HCT116 (cell line): ENCODE measurements at regions not wholly inside any gene's neighbourhood (a gene's known extent, or its start where the extent isn't known, plus 50 kb on each side); places are given as distances from the start of the nearest gene placed in this dataset.

Experiments
- ATAC-seq: fragments of 200-7000 bp; cut with Tn5 transposase; 2 replicates; pipeline ENCODE4 v1.9.1; 2020; ENCODE audit warnings: mild to moderate bottlenecking, moderate library complexity
- BruUV-seq: library from RNA; stranded (reverse); fragments of 400-500 nt; replicated peaks from 2 replicates; lab custom pipeline; 2021; lab: Mats Ljungman, UMichigan
- CTCF ChIA-PET: fragments of 300-600 bp; sonication (Branson Sonifier 250); formaldehyde crosslinking; loops from one replicate; lab custom pipeline; 2021; ENCODE audit warnings: antibody characterized with exemption; lab: Charles Lee
- POLR2A ChIA-PET: fragments of 300-600, 350-600 bp; sonication (Branson Sonifier 250); formaldehyde crosslinking; loops from one replicate; lab custom pipeline; 2021; ENCODE audit warnings: antibody characterized with exemption; lab: Charles Lee
- RAD21 ChIA-PET, 2 experiments: fragments of 300-600 bp; sonication (Branson Sonifier 250); formaldehyde crosslinking; loops; one replicate each; lab custom pipeline; 2023; ENCODE audit warnings: low total read pairs in 2 of 2; ENCODE audit not compliant: uncharacterized antibody in 2 of 2, unreplicated experiment in 2 of 2, low non-redundant PET in 1 of 2; lab: Charles Lee
- DNase-seq: peaks from one replicate; pipeline ENCODE4 v3.0.0-alpha.2; 2010; ENCODE audit warnings: low read depth, low spot score
- H2AFZ ChIP-seq: fragments of 200-600 bp; shearing (Covaris generic), sonication (generic); 2 replicates; pipeline ENCODE4 v1.6.1; 2017; ENCODE audit warnings: low read depth, mixed run types, mixed read lengths, antibody characterized with exemption, low read length; ENCODE audit not compliant: poor library complexity, severe bottlenecking
- H3K27ac ChIP-seq: 2 replicates; pipeline ENCODE4 v1.5.1; 2012; ENCODE audit warnings: low read depth, low read length
- H3K27me3 ChIP-seq: fragments of 200-600 bp; sonication (generic); 2 replicates; pipeline ENCODE4 v1.6.1; 2016; ENCODE audit warnings: mixed run types, low read length, mixed read lengths; ENCODE audit not compliant: insufficient read depth
- H3K36me3 ChIP-seq, 2 experiments: fragments of 200-500 bp in 1 of 2; fragments of 200-600 bp in 1 of 2; sonication (Bioruptor generic) in 1 of 2; sonication (generic) in 1 of 2; 2 replicates each; pipeline versions ENCODE4 v1.5.1 to v1.6.1; 2014 to 2016; ENCODE audit warnings: low read length in 2 of 2, inconsistent platforms in 1 of 2, mixed read lengths in 1 of 2, mixed run types in 1 of 2; ENCODE audit not compliant: insufficient read depth in 2 of 2, control insufficient read depth in 1 of 2
- H3K4me1 ChIP-seq, 2 experiments: fragments of 200-600 bp in 1 of 2; sonication (generic) in 1 of 2; 2 replicates each; pipeline versions ENCODE4 v1.5.1 to v1.6.1; 2012 to 2017; ENCODE audit warnings: low read length in 2 of 2, inconsistent platforms in 1 of 2, mild to moderate bottlenecking in 1 of 2, mixed read lengths in 1 of 2, mixed run types in 1 of 2, moderate library complexity in 1 of 2; ENCODE audit not compliant: insufficient read depth in 2 of 2, control insufficient read depth in 1 of 2
- H3K4me2 ChIP-seq: fragments of 200-600 bp; sonication (generic); 2 replicates; pipeline ENCODE4 v1.6.1; 2017; ENCODE audit warnings: mixed run types, low read length, mixed read lengths
- H3K4me3 ChIP-seq, 2 experiments: fragments of 200-600 bp in 1 of 2; sonication (generic) in 1 of 2; replicated peaks in 1 of 2; 2 replicates each; pipeline ENCODE4 v1.5.1; 2011 to 2016; ENCODE audit warnings: low read length in 2 of 2, control low read depth in 1 of 2, low read depth in 1 of 2, mild to moderate bottlenecking in 1 of 2, mixed read lengths in 1 of 2, mixed run types in 1 of 2
- H3K79me2 ChIP-seq: fragments of 200-600 bp; sonication (generic); 2 replicates; pipeline ENCODE4 v1.6.1; 2017; ENCODE audit warnings: mild to moderate bottlenecking, mixed run types, low read length, moderate library complexity, mixed read lengths; ENCODE audit not compliant: insufficient read depth
- H3K9ac ChIP-seq: fragments of 200-600 bp; sonication (generic); 2 replicates; pipeline ENCODE4 v1.6.1; 2016; ENCODE audit warnings: low read length, mixed read lengths
- H3K9me2 ChIP-seq: fragments of 200-600 bp; sonication (generic), shearing (Covaris generic); 2 replicates; pipeline ENCODE4 v1.6.1; 2017; ENCODE audit warnings: mixed run types, mild to moderate bottlenecking, moderate library complexity; ENCODE audit not compliant: insufficient read depth
- H3K9me3 ChIP-seq, 2 experiments: fragments of 200-500 bp in 1 of 2; fragments of 200-600 bp in 1 of 2; sonication (Bioruptor generic) in 1 of 2; sonication (generic) in 1 of 2; 2 replicates each; pipeline ENCODE4 v1.6.1; 2014 to 2017; ENCODE audit warnings: low read length in 2 of 2, mixed read lengths in 2 of 2, inconsistent platforms in 1 of 2, low read depth in 1 of 2, mild to moderate bottlenecking in 1 of 2, mixed run types in 1 of 2, moderate library complexity in 1 of 2; ENCODE audit not compliant: control insufficient read depth in 1 of 2, insufficient read depth in 1 of 2
- H4K20me1 ChIP-seq: fragments of 200-600 bp; sonication (generic), shearing (Covaris generic); 2 replicates; pipeline ENCODE4 v1.6.1; 2017; ENCODE audit warnings: mixed run types, mild to moderate bottlenecking, moderate library complexity; ENCODE audit not compliant: insufficient read depth
- CBX3 ChIP-seq: IDR thresholded peaks from 2 replicates; pipeline ENCODE4 v1.6.1; 2012; ENCODE audit warnings: low read depth
- CEBPB ChIP-seq: IDR thresholded peaks from 2 replicates; pipeline ENCODE4 v1.6.1; 2012; ENCODE audit warnings: low read depth
- CTCF ChIP-seq, 3 experiments: fragments of 200-600 bp in 1 of 3; sonication (generic) in 1 of 3; IDR thresholded peaks in 2 of 3; conservative IDR thresholded peaks in 1 of 3; 2 replicates each; pipeline ENCODE4 v1.5.1; 2012 to 2017; ENCODE audit warnings: low read depth in 2 of 3, low read length in 2 of 3, antibody characterized with exemption in 1 of 3, borderline replicate concordance in 1 of 3, control low read depth in 1 of 3, mild to moderate bottlenecking in 1 of 3, mixed read lengths in 1 of 3, mixed run types in 1 of 3, moderate library complexity in 1 of 3; ENCODE audit not compliant: insufficient read depth in 1 of 3
- EGR1 ChIP-seq: IDR thresholded peaks from 2 replicates; pipeline ENCODE4 v1.6.1; 2012; ENCODE audit warnings: low read depth
- EZH2 ChIP-seq: fragments of 200-600 bp; sonication (generic); IDR thresholded peaks from 2 replicates; pipeline ENCODE4 v1.6.1; 2017; ENCODE audit warnings: antibody characterized with exemption, mixed run types
- EZH2phosphoT487 ChIP-seq: fragments of 200-600 bp; IDR thresholded peaks from 2 replicates; pipeline ENCODE4 v1.6.1; 2018; ENCODE audit warnings: antibody characterized with exemption, borderline replicate concordance
- FOSL1 ChIP-seq: IDR thresholded peaks from 2 replicates; pipeline ENCODE4 v1.6.1; 2012; ENCODE audit warnings: low read depth
- JUND ChIP-seq: IDR thresholded peaks from 2 replicates; pipeline ENCODE4 v1.6.1; 2012
- POLR2A ChIP-seq: IDR thresholded peaks from 2 replicates; pipeline ENCODE4 v1.7.0; 2011; ENCODE audit warnings: borderline replicate concordance; ENCODE audit not compliant: insufficient read depth, insufficient read length; ENCODE audit errors: extremely low read depth
- POLR2AphosphoS5 ChIP-seq: IDR thresholded peaks from 2 replicates; pipeline ENCODE4 v1.6.1; 2011; ENCODE audit warnings: mild to moderate bottlenecking, low read depth, low read length, moderate library complexity
- RAD21 ChIP-seq: IDR thresholded peaks from 2 replicates; pipeline ENCODE4 v1.6.1; 2012; ENCODE audit warnings: low read depth, mild to moderate bottlenecking
- SIN3A ChIP-seq: IDR thresholded peaks from 2 replicates; pipeline ENCODE4 v1.6.1; 2012; ENCODE audit warnings: low read depth
- SP1 ChIP-seq: IDR thresholded peaks from 2 replicates; pipeline ENCODE4 v1.6.1; 2012; ENCODE audit warnings: low read depth
- SRF ChIP-seq: IDR thresholded peaks from 2 replicates; pipeline ENCODE4 v1.6.1; 2012; ENCODE audit warnings: low read depth
- TCF7L2 ChIP-seq: IDR thresholded peaks from 2 replicates; pipeline ENCODE4 v1.7.0; 2011; ENCODE audit warnings: borderline replicate concordance, inconsistent platforms; ENCODE audit not compliant: insufficient read depth, insufficient read length; ENCODE audit errors: extremely low read depth
- YY1 ChIP-seq: IDR thresholded peaks from 2 replicates; pipeline ENCODE4 v1.6.1; 2011; ENCODE audit warnings: low read length, low read depth, moderate library complexity, mild to moderate bottlenecking; ENCODE audit not compliant: insufficient replicate concordance; ENCODE audit errors: extremely low read depth
- ZFX ChIP-seq: fragments of 450-650 bp; IDR thresholded peaks from 2 replicates; pipeline ENCODE4 v1.6.1; 2017
- intact Hi-C: fragments of 100-400 bp; cut with micrococcal nuclease; formaldehyde crosslinking; loops from 2 replicates; pipeline ENCODE4 v1.10.0; 2022
- TF ChIP-seq, protein P1 (sequence below): IDR thresholded peaks from 2 replicates; pipeline ENCODE4 v1.6.1; 2012
- TF ChIP-seq, protein P2 (sequence below): IDR thresholded peaks from 2 replicates; pipeline ENCODE4 v1.6.1; 2012

DNA sequence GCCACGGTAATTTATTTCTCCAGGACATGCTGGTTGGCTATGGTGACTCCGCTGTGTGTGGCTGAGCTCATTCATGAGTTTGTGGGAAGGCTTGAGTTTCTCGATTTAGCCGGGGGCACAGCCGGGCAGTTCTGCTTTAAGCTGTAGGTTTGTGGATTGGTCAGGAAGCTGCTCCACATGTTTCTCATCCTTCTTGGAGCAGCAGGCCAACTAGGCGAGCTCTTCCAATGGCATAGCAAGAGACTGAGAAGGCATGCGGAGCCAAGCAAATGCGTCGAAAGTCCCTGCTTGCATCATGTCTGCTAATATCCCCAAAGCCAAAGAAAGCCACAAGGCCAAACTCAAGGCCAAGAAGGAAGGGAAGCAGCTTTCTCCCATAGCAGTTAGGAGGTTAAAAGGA, 71.6 kb upstream of the GREM2 start:
- H3K27ac ChIP-seq: no peak overlapping the region
- DNase-seq: no peak
- POLR2A ChIA-PET: no interaction called here
- no peak overlapping the region for H3K9ac ChIP-seq
- H3K4me2 ChIP-seq: no peak overlapping the region
- RAD21 ChIA-PET: no interaction called here
- no peaks in the 10 kb centered on the region for H4K20me1 ChIP-seq
- no peaks in the 10 kb centered on the region for H3K4me1 ChIP-seq
- no peaks in the 10 kb centered on the region for H3K27me3 ChIP-seq
- CTCF ChIA-PET: no interaction called here
- H3K79me2 ChIP-seq: no peaks in the 10 kb centered on the region
- no peak overlapping the region for H2AFZ ChIP-seq
- H3K4me3 ChIP-seq: no peak overlapping the region
- H3K36me3 ChIP-seq: no peaks in the 10 kb centered on the region
- peaks cover 0 to 4% of the 10 kb centered on the region in 2 experiments; a peak in 1 of 4 replicates for H3K9me3 ChIP-seq
- no peak for TF ChIP-seq RAD21
- TF ChIP-seq SRF: no peak
- no peak for TF ChIP-seq CTCF (IDR thresholded peaks at IDR 0.05 in 2 of 3, conservative IDR thresholded peaks at IDR 0.05 in 1 of 3; ENCODE audit: borderline replicate concordance in 1 of 3, insufficient read depth in 1 of 3, low read depth in 2 of 3, low read length in 2 of 3)
- TF ChIP-seq EZH2: no peak
- no peak for TF ChIP-seq SIN3A
- no peak for TF ChIP-seq EZH2phosphoT487
- no peak for TF ChIP-seq FOSL1
- ATAC-seq: no peak
- intact Hi-C loops: no loop called here
- BruUV-seq: no TSS peak
- no peaks in the 10 kb centered on the region for H3K9me2 ChIP-seq

GRCh38 chr1:240682859-240683242, 70.9 kb upstream of the GREM2 start:
- H3K9me3 ChIP-seq: peaks cover 0 to 4% of the 10 kb centered on the region in 2 experiments; a peak in 1 of 4 replicates
- DNase-seq (no peak), ATAC-seq (no peak)
- no peaks in the 10 kb centered on the region for H3K27me3 ChIP-seq
- CTCF ChIA-PET: no interaction called here
- H2AFZ ChIP-seq: no peak overlapping the region
- BruUV-seq: no TSS peak
- no peaks in the 10 kb centered on the region for H3K9me2 ChIP-seq
- no peak overlapping the region for H3K9ac ChIP-seq
- no peak for TF ChIP-seq TCF7L2
- TF ChIP-seq POLR2AphosphoS5: no peak
- no peak for TF ChIP-seq ZFX
- TF ChIP-seq, protein P1, sequence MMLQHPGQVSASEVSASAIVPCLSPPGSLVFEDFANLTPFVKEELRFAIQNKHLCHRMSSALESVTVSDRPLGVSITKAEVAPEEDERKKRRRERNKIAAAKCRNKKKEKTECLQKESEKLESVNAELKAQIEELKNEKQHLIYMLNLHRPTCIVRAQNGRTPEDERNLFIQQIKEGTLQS: no peak
- TF ChIP-seq SP1: no peak
- no peak for TF ChIP-seq EGR1
- TF ChIP-seq CEBPB: no peak
- TF ChIP-seq CBX3: no peak
- no peak for TF ChIP-seq EZH2
- TF ChIP-seq FOSL1: no peak
- no peak for TF ChIP-seq RAD21
- TF ChIP-seq POLR2A: no peak
- TF ChIP-seq EZH2phosphoT487: no peak
- no peak for TF ChIP-seq JUND
- TF ChIP-seq, protein P2, sequence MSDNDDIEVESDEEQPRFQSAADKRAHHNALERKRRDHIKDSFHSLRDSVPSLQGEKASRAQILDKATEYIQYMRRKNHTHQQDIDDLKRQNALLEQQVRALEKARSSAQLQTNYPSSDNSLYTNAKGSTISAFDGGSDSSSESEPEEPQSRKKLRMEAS: no peak
- TF ChIP-seq YY1: no peak
- RAD21 ChIA-PET: no interaction called here
- POLR2A ChIA-PET: no interaction called here
- no peaks in the 10 kb centered on the region for H3K79me2 ChIP-seq
- no peak overlapping the region for H3K4me2 ChIP-seq
- intact Hi-C loops: no loop called here
- H3K27ac ChIP-seq: no peak overlapping the region
- no peaks in the 10 kb centered on the region for H4K20me1 ChIP-seq
- no peaks in the 10 kb centered on the region for H3K4me1 ChIP-seq
- H3K36me3 ChIP-seq: no peaks in the 10 kb centered on the region
- H3K4me3 ChIP-seq: no peak overlapping the region
